ENCODE measurements at regions not wholly inside any gene's neighbourhood (a gene's known extent, or its start where the extent isn't known, plus 50 kb on each side); places are given as distances from the start of the nearest gene placed in this dataset.

DNA sequence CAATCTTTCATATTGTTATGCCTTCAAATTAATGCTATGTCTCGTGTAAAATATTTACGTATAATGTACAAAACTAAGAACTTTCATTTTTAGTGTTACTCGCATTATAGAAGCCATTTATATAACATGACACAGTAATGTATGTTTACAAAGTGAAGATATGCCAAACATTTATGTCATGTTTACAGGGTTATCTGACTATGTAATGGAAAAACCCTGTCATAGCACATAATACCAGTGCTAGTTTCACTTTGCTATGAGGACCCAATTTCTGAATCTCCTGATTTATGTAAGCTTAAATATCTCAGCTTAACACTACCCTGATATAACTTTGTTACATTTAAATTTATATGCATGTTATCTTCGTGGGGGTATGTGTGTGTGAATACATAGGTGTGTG, 233.1 kb downstream of the FAT4 start:
- no peak for TF ChIP-seq CTCF (IDR thresholded peaks at IDR 0.05)

DNA sequence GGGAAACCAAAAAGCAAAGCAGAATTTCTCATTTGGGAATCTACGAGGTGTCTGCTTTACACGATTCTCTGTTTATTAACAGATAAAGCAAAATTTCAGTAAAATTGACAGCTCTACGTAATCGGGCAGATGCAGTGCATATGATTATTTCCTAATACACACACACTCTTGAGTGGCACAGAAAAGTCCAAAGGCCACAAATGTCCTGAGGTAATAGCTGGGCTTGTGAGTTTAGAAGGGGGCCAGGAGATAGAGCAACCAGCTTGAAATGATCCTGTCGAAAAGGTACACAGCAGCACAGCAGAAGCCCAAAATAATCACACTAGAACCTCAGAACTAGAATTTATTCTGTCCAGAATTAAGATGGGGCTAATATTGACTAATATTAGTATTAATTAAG, 236.0 kb downstream of the FAT4 start:
- no peak for TF ChIP-seq CTCF (IDR thresholded peaks at IDR 0.05)

GRCh38 chr4:125551466-125551865, 236.7 kb downstream of the FAT4 start:
- no peak for TF ChIP-seq CTCF (IDR thresholded peaks at IDR 0.05)

DNA sequence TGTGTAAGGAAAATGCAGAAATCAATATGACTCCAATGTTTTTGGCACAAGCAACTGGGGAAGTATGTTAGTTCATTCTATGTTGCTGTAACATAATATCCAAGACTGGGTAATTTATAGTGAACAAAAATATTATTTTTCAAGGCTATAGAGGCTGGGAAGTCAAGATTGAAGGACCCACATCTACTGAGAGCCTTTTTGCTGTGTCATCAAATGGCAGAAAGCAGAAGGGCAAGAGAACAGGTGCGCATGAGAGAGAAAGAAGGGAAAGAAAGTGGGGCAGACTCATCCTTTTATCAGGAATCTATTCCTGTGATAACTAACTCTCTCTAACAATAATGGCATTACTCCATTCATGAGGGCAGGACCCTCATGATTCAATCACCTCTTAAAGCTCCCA, 237.2 kb downstream of the FAT4 start:
- TF ChIP-seq CTCF (IDR thresholded peaks at IDR 0.05): no peak

DNA sequence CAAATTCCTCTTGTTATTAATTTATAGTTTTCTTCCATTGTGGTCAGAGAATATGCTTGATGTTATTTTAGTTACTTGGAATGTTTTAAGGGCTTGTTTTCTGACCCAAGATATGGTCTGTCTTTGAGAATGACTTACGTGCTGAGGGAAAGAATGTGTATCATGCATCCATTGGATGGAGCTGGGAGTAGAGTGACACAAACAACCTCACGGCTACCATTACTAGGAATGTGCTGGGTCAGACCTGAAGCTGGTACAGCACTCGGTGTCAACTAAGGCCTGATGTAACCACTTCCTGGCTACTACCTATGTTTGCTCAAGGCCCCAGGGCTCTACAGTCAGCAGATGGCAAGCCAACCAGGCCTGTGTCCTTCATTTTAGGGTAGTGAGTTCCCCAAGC, 257.8 kb downstream of the FAT4 start:
- TF ChIP-seq CTCF (IDR thresholded peaks at IDR 0.05): no peak

- no peak for TF ChIP-seq CTCF (IDR thresholded peaks at IDR 0.05)
Observed at GRCh38 chr4:125573368-125573767, 258.6 kb downstream of the FAT4 start.

DNA sequence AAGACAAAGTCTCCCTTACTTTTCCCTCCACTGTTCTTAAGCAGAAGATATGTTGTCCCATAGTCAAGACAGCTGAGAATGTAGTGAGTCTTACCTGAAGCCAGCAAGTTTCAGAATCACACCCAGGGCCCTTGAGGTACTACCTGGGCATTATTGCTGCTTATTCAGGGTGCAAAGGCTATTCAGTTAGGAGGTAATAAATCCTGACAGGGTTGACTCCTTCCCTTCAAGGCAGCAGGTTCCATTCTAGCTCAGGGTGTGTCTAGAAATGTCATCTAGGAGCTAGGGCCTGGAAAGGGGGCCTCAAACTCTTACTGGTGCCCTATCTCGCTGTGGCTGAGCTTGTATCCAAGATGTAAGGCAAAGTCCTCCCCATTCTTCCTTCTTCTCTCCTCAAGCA, 259.0 kb downstream of the FAT4 start:
- TF ChIP-seq CTCF (IDR thresholded peaks at IDR 0.05): no peak

DNA sequence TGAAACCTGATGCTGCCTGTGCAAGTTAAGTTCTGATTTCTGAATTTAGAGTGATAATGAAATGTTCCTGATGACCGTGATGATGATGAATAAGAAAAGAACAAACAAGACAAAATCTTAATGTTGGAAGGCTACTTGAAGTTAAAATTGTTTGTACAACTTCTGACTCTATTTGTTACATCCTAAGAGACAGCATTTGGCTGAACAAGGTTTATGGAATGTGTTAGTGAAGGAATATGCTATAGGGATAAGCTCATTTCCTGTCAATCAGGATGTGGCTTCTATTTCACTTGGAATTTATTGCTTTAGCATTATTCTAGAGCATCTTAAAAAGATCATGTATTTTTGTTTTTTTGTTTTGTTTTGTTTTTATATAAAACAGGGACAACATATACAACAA, 267.5 kb downstream of the FAT4 start:
- no peak for TF ChIP-seq CTCF (IDR thresholded peaks at IDR 0.05)
